ENCODE measurements at regions not wholly inside any gene's neighbourhood (a gene's known extent, or its start where the extent isn't known, plus 50 kb on each side); places are given as distances from the start of the nearest gene placed in this dataset.

DNA sequence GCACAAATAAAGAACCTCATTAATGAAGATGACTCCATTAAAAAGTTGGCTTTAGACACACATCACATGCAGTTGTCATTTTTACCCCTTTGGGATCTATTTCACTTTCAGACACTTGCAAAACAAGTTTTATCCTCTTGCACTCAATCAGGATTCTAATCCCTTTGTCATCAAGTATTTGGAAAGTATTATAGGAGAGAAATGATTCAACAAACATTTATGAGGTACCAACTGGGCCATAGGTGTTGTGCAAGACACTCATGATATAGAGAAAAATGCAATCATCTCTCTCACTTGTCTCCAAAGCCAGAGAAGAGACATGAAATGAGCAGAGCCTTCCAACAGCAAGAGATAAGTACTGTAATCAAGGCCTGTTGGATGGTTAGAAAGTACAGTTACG is 327.7 kb downstream of the RMST start:
- Histone ChIP-seq H3K27ac (ENCODE audit: low read depth, low read length) (no peak overlapping the region), H3K27me3 (ENCODE audit: control insufficient read depth, insufficient read depth, low read length) (no peaks in the 10 kb centered on the region), H3K9me3 (ENCODE audit: control insufficient read depth, insufficient read depth, low read length) (peaks cover 5% of the 10 kb centered on the region; the same call in 1 of the 2 replicates), H3K4me3 (ENCODE audit: low read depth, low read length) (no peak overlapping the region)
- ChIA-PET CTCF (no interaction called here), POLR2A (no interaction called here)
- TF ChIP-seq, protein P1, sequence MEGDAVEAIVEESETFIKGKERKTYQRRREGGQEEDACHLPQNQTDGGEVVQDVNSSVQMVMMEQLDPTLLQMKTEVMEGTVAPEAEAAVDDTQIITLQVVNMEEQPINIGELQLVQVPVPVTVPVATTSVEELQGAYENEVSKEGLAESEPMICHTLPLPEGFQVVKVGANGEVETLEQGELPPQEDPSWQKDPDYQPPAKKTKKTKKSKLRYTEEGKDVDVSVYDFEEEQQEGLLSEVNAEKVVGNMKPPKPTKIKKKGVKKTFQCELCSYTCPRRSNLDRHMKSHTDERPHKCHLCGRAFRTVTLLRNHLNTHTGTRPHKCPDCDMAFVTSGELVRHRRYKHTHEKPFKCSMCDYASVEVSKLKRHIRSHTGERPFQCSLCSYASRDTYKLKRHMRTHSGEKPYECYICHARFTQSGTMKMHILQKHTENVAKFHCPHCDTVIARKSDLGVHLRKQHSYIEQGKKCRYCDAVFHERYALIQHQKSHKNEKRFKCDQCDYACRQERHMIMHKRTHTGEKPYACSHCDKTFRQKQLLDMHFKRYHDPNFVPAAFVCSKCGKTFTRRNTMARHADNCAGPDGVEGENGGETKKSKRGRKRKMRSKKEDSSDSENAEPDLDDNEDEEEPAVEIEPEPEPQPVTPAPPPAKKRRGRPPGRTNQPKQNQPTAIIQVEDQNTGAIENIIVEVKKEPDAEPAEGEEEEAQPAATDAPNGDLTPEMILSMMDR (IDR thresholded peaks at IDR 0.05; ENCODE audit: low read depth, low read length), result no peak
- no peak for DNase-seq (ENCODE audit: low read depth, low spot score)

DNA sequence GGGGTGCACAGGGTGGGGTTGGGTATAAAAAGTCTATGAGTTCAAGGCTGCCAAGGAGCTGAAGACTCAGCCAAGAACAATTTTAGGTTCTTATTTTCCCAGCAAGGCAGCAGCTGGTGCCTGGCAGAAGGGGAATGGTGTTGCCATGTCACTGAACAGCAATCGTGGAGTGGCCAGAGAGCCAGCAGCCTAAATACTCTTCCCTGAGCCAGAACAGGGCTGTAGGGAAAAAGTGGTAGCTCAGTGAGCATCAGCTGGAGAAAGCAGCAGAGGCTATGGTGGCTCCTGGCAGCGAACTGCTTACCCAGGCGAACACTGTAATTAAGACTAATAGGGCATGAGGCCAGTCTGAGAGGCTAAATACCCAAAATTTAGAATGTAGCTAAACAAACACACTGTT is 334.9 kb downstream of the RMST start:
- ChIA-PET POLR2A (no interaction called here), CTCF (no interaction called here)
- Histone ChIP-seq H3K27ac (ENCODE audit: low read depth, low read length) (no peak overlapping the region), H3K9me3 (ENCODE audit: control insufficient read depth, insufficient read depth, low read length) (peaks cover 7% of the 10 kb centered on the region; the same call in 1 of the 2 replicates), H3K27me3 (ENCODE audit: control insufficient read depth, insufficient read depth, low read length) (no peaks in the 10 kb centered on the region), H3K4me3 (ENCODE audit: low read depth, low read length) (no peak overlapping the region)
- TF ChIP-seq, protein P1 (IDR thresholded peaks at IDR 0.05; ENCODE audit: low read depth, low read length), result no peak
- DNase-seq (ENCODE audit: low read depth, low spot score), result no peak

GRCh38 chr12:97800561-97800960 is 338.0 kb downstream of the RMST start:
- TF ChIP-seq, protein P1 (IDR thresholded peaks at IDR 0.05; ENCODE audit: low read depth, low read length), result no peak
- no peak overlapping the region for H3K27ac ChIP-seq (ENCODE audit: low read depth, low read length)
- H3K9me3 ChIP-seq (ENCODE audit: control insufficient read depth, insufficient read depth, low read length), result peaks cover 4% of the 10 kb centered on the region; the same call in 1 of the 2 replicates
- POLR2A ChIA-PET, result no interaction called here
- no peak for DNase-seq (ENCODE audit: low read depth, low spot score)
- no peaks in the 10 kb centered on the region for H3K27me3 ChIP-seq (ENCODE audit: control insufficient read depth, insufficient read depth, low read length)
- no peak overlapping the region for H3K4me3 ChIP-seq (ENCODE audit: low read depth, low read length)
- CTCF ChIA-PET, result no interaction called here

GRCh38 chr12:97801471-97802059 is 339.0 kb downstream of the RMST start:
- ChIA-PET CTCF (no interaction called here), POLR2A (no interaction called here)
- H3K9me3 ChIP-seq (ENCODE audit: control insufficient read depth, insufficient read depth, low read length), result peaks cover 4% of the 10 kb centered on the region; the same call in 1 of the 2 replicates
- no peak for DNase-seq (ENCODE audit: low read depth, low spot score)
- H3K4me3 ChIP-seq (ENCODE audit: low read depth, low read length), result no peak overlapping the region
- no peak overlapping the region for H3K27ac ChIP-seq (ENCODE audit: low read depth, low read length)
- TF ChIP-seq, protein P1 (IDR thresholded peaks at IDR 0.05; ENCODE audit: low read depth, low read length), result no peak
- no peaks in the 10 kb centered on the region for H3K27me3 ChIP-seq (ENCODE audit: control insufficient read depth, insufficient read depth, low read length)

DNA sequence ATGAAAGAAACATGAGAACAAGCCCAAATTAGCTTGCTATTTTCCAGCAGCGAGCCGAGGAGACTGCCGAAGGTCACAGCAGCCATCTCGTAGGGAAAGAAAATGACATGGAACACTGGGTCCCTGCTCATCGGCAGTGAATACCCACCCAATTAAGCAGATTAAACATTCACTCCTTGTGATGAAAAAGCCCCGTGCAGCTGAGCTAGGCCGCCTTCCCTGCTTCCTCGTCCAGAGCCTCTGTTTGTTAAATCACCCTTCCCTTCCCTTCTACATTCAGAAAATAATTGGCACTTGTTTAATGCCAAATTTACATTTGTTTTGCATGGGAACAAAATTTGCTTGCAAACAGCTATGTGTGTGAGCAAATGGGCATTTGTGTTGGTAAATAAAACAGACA is 342.5 kb downstream of the RMST start:
- TF ChIP-seq, protein P1 (IDR thresholded peaks at IDR 0.05; ENCODE audit: low read depth, low read length), result no peak
- ChIA-PET POLR2A (no interaction called here), CTCF (no interaction called here)
- Histone ChIP-seq H3K27ac (ENCODE audit: low read depth, low read length) (no peak overlapping the region), H3K9me3 (ENCODE audit: control insufficient read depth, insufficient read depth, low read length) (no peaks in the 10 kb centered on the region), H3K27me3 (ENCODE audit: control insufficient read depth, insufficient read depth, low read length) (no peaks in the 10 kb centered on the region), H3K4me3 (ENCODE audit: low read depth, low read length) (no peak overlapping the region)
- DNase-seq (ENCODE audit: low read depth, low spot score), result no peak

Data from AG04450 (cell line).